ENCODE measurements at regions not wholly inside any gene's neighbourhood (a gene's known extent, or its start where the extent isn't known, plus 50 kb on each side); places are given as distances from the start of the nearest gene placed in this dataset.
"Not testable (repeated sequence)": the region's sequence is repeated elsewhere in the genome, so short reads cannot be mapped to it uniquely, and the experiment has no call there.

DNA sequence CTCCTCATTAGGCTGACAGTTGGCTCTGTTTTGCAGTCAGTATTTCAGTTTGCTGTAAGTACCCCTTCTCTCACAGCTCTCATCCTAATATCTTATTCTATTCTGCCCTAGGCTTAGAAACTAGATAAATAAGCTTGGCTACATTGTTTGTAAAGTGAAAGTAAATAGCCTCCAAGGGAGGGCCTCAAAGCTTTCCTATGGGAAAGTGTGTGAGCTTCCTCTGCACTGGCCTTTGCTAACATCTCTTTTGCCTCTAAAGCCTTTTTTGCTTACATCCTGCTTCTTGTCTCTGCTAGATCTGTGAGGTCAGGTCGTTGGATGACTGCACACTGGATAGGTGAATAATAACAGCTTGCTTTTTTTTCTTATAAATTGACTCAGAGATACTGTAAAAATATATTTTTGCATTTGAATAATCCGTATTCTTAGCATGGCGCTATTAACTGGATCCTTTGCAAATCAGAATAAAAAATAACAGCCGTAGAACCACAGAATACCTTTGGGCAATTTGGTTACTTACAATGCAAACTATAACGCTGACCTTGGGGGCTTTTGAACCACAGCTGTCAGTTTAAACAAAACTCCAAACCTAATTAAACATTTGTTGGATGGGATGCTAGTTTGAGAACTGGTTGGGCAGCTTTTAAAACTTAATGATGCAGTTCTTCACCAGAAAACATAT is 55.1 kb downstream of the TTC6 start:
- in situ Hi-C loops (cut with HindIII; ENCODE audit: low sequenced_read_pairs) = no loop called here

DNA sequence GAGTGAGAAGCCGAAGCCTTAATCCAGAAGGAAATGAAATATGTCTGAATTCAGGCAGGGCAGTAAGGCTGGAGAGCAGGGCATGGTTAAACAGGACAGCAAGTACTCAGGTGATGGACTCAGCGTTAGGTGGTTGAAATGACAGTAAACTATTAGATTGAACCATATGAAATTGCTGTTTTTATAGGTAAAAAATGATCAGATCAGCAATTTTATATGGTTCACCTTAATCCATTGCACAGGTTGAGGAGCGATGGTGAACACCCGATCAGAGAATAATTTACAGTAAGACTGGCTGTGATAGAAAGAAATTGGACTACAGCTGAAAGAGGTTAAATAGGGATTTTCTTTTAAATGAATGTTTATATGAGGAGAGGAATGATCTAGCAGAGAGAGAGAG is 56.6 kb downstream of the TTC6 start:
- in situ Hi-C loops (cut with HindIII; ENCODE audit: low sequenced_read_pairs) = no loop called here

DNA sequence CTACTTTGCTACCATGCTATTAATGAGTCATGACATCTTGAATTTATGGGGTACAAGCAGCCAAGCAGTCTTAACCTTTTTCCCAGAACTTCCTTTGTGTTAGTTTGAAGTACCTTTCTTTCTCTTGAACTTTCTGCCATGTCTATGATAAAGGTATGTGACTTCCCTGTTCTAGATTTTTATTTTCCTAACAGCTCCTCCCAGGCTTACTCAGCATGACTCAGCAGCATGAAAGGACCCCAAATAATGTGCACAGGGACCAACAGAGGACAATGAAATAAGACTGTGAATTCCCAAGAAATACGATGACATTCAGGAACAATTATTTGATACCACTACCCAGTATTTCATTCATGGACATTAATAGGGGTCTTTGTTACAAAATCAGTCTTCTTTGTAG is 60.0 kb downstream of the TTC6 start:
- in situ Hi-C loops (cut with HindIII; ENCODE audit: low sequenced_read_pairs) = no loop called here

DNA sequence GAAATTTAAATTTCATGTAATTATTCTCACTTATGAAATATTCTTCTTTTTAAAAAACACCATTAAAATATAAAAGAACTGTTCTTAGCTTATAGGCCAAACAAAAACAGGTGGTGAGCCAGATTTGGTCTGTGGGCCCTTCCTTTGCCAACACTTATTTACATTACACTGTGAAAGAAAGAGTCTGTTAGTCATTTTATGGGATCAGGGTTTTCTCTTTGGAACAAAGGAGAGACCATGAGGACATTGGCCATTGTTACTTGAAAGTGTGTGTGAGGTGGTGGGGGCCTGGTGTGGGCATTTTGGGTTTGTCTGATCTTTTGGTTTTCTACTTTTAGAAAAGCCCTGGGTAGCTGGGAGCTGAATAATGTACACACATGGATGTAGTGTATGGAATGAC is 62.7 kb downstream of the TTC6 start:
- in situ Hi-C loops (cut with HindIII; ENCODE audit: low sequenced_read_pairs) = no loop called here

DNA sequence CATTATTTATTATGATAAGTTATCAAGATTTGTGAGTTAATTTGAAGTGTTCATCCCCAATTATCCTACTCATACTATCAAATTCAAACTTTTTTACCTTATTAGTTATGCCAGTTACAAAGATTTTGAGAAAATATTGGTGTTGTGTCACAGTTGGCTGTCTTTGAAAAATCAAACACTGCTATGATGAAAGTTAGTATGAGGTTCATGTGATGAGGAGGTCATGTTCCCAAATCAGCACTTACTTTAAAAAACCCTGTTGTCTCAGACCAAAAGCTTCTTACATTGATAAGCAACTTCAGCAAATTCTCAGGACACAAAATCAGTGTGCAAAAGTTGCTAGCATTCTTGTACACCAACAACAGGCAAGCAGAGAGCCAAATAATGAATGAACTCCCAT is 68.1 kb downstream of the TTC6 start:
- in situ Hi-C loops (cut with HindIII; ENCODE audit: low sequenced_read_pairs) = loop anchor here (10.0 kb wide), 1 partner anchor 719 kb away; no protein-coding TSS in a partner anchor

DNA sequence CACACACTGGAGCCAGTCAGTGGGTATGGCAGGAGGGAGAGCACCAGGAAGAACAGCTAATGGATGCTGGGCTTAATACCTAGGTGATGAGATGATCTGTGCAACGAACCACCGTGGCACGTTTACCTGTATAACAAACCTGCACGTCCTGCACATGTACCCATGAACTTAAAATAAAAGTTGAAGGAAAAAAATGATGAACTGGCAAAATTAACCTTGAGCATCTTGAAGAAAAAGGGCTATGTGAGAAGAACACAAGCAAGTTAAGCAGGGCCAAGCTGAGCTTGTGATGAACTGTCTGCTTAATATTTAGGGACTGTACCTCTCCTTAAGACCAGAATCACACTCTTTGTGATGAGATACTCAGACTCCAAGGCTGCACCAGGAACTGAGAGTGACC is 70.0 kb downstream of the TTC6 start:
- in situ Hi-C loops (cut with HindIII; ENCODE audit: low sequenced_read_pairs) = loop anchor here (10.0 kb wide), 1 partner anchor 721 kb away; no protein-coding TSS in a partner anchor

DNA sequence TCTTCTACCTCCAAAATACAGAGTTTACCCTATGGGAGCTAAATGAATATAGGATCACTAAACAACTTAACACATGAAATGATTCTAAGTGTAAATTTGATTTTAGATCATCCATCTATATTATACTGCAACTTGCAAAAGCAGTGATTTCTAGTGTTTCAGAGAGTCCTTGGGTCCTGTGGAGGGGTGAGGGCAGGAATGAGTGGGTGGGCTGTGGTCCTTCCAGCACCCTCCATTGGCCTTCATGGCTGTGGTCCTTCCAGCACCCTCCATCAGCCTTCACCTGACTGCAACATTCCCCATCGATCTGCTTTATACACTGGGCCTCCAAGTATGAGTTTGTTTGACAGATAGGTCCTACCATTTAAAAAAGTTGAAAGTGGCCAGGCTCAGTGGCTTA is 70.5 kb downstream of the TTC6 start:
- in situ Hi-C loops (cut with HindIII; ENCODE audit: low sequenced_read_pairs) = loop anchor here (10.0 kb wide), 1 partner anchor 721 kb away; no protein-coding TSS in a partner anchor

DNA sequence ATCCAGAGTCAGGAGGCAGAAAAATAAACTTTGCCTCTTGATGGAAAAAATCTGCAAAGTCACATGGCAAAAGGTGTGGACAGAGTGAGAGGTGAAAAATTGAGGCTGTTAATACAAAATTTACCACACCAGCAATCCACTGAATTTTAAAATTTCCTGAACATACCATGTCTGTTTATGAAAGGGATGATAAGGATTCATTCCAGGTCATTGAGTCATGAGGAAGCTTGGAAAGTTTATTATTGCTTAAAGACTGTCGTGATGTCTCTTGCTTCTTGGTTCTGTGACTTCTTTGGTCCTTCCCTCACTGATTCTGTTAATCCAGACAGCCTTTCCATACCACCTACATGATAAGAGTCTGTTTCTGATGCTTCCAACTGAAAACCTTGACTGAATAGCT is 73.2 kb downstream of the TTC6 start:
- in situ Hi-C loops (cut with HindIII; ENCODE audit: low sequenced_read_pairs) = loop anchor here (10.0 kb wide), 1 partner anchor 724 kb away; no protein-coding TSS in a partner anchor

DNA sequence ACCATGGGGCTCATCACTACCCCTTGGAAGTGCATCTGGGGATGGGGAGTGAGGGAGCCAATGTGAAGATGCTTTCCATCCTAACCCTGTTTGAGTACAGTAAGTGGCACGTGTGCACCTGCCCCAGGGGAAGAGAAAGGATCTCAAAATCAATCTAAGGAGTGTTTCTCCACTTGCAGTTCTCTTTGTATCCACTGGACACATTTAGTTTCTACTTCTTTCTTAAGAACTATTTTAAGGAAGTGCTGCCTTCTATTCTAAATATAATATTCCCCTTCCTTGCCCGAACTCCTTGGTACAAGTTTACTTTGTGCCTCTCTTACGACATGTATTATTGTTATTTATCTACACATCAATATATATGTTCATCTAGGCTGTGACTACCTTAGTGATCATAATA is 73.8 kb downstream of the TTC6 start:
- in situ Hi-C loops (cut with HindIII; ENCODE audit: low sequenced_read_pairs) = loop anchor here (10.0 kb wide), 1 partner anchor 724 kb away; no protein-coding TSS in a partner anchor

DNA sequence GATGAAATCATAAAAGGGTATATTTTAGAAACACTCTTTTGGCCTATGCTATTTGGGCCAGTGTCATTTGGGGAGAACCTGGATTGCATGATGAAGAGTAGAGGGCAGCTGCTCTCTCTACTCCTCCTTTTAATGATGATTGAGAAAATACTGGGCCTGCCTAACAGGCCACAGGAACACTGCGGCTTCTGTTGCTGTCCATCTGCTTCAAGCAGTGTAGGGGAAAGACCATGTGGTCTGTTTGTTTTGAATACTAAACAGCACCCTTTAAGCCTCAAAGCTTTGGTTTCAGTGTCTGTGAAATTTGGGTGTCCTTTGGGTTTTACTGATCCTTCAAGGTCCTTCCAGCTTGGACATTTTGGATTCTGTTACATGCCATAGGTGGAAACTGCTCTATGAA is 78.0 kb downstream of the TTC6 start:
- in situ Hi-C loops (cut with HindIII; ENCODE audit: low sequenced_read_pairs) = no loop called here

DNA sequence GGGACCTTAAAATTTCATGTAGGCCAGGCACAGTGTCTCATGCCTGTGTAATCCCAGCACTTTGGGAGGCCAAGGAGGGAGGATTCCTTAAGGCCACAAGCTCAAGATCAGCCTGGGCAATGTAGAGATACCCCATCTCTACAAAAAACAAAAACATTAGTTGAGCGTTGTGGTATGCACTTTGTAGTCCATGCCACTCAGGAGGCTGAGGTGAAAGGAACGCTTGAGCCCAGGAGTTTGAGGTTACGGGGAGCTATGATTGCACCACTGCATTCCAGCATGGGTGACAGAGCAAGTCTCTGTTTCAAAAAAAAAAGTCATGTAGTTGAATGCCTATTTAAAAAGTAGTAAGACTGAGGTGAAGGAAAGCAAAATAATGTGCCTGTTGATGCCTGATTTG is 83.5 kb downstream of the TTC6 start:
- in situ Hi-C loops (cut with HindIII; ENCODE audit: low sequenced_read_pairs) = no loop called here

DNA sequence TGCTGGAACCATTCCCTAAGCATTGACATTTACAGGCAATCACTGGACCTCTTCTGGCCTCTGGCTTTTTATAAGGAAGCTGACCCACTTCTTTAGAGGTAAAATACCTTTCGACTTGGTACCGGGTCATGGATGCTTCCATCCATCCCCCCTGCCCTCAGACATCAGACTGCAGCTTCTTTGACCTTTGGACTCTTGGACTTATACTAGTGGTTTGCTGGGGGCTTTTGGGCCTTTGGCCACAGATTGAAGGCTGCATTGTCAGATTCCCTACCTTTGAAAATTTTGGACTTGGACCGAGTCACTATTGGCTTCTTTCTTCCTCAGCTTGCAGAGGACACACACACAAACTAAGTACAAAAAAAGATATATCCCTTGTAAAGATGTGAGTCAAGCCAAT is 86.1 kb downstream of the TTC6 start:
- in situ Hi-C loops (cut with HindIII; ENCODE audit: low sequenced_read_pairs) = no loop called here

DNA sequence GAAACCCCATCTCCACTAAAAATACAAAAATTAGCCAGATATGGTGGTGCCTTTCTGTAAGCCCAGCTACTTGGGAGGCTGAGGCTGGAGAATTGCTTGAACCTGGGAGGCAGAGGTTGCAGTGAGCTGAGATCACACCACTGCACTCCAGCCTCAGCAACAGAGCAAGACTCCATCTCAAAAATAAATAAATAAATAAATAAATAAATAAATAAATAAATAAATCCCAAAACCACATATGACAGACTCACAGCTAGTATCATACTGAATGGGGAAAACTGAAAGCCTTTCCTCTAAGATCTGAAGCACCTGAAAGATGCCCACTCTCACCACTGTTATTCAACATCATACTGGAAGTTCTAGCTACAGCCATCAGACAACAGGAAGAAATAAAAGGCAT is 97.3 kb downstream of the TTC6 start:
- in situ Hi-C loops (cut with HindIII; ENCODE audit: low sequenced_read_pairs) = not testable (repeated sequence)

DNA sequence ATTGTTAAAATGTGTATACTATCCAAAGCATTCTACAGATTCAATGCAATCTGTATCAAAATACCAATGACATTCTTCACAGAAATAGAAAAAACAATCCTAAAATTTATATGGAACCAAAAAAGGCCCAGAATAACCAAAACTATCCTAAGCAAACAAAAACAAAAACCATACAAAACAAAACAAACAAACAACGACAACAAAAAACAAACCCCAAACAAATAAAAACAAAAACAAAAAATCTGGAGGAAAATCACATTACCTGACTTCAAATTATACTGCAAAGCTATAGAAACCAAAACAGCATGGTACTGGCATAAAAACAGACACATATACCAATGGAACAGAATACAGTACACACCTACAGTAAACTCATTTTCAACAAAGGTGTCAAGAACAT is 98.0 kb downstream of the TTC6 start:
- in situ Hi-C loops (cut with HindIII; ENCODE audit: low sequenced_read_pairs) = not testable (repeated sequence)

DNA sequence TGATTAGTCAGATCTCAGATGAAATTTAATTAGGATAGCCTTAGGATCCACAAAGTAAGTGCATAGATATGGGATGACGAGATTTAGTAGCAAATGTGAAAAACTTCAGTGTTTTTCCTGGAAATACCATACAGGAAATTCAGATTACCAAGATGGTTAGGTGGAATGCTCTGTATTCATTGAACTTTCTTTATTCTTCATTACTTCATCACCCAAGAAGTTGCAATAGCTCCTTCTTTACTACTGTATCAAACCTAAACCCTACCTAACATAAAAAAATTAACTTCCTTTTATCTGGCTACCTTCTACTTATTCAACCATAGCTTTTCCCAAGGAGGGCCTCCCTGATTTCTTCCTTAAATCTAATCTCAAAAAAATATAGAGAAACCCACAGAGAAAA is 100.4 kb downstream of the TTC6 start:
- in situ Hi-C loops (cut with HindIII; ENCODE audit: low sequenced_read_pairs) = no loop called here

DNA sequence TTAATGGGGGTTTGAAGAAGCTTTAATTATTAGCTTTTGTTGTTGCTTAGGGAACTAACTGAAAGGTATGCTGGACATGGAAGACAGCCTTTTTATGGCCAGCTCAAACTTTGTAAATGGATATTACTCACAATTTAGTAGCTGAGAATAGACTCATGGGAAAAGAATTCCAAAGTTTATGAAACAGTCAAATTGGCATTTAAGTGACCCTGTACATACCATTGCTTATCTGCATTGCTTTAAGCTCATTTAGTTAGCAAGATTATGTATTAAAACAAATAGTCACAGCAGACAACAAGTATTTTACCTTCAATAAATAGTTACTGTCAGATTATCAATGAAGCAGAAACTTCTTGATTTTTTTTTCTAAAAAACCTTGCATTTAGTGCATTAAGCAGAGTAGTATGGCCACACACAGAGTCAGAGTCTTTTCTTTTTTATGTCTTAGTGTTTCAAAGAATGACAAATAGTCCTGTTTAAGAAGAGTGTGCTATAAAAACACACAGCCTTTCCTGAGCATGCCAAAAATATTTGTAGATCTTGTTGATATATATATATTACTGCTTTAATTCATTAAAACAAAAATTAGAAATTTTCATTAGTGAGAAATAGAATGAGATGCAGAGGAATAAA is 102.2 kb downstream of the TTC6 start:
- in situ Hi-C loops (cut with HindIII; ENCODE audit: low sequenced_read_pairs) = no loop called here

DNA sequence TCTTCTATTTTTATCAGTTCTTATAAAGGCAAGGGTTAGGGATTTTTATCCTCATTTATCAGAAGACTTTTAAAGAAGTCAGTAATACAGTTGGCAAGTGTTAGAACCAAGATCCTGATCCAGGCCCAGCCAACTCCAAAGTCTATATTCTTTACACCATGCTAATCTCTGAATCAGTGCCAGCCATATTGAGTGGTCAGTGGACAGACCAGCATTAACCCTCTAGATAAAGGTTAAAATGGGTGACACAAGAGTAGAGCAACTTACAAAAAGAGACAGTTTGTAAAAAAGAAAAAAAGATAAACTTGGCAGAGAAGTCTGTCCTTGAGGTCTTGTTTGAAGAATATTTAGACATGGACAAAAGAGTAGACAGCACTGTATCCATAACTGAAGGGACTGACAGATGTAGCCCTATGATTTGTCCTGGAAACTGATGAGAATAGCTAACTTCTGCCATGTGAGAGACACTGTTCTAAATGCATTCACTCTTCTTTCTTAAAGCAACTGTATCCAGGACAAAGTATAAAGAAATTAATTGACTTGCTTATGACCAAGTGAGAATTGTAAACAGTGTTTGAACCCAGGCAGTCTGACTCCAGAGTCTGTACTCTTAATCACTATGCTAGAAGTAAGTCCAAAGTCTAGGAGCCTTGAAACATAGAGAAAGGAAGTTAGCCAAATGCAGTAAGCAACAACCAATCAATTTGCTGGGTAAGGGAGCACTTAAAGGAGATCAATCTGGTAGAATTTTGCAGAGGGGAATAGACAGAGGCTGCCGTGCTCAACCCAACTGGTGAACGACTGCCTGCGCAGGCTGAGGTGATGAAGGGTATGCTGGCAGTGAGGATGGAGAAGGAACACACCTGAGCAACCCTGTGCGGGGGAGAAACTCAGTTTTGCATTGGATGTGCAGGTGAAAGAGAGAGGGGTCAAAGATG is 103.7 kb downstream of the TTC6 start:
- in situ Hi-C loops (cut with HindIII; ENCODE audit: low sequenced_read_pairs) = no loop called here

DNA sequence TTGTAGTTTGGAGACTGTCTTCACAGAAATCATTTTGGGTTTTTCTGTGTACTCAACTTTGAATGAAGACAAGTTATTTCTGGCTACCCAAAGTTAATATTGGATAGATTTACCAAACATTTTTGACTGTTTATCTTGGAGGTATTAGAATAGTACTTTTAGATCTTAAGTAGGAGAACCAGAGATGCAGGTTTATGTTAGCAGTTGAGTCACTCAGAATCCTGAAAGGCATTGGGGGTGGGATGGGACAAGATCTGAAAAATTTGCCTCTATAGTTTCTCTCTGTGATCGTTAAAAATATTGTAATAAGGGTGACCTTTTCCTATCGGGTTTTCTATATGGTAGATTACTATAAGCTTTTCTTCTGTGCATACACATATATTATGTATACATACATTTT is 112.3 kb downstream of the TTC6 start:
- in situ Hi-C loops (cut with HindIII; ENCODE audit: low sequenced_read_pairs) = loop anchor here (5.0 kb wide), 1 partner anchor 95 kb away; no protein-coding TSS in a partner anchor

DNA sequence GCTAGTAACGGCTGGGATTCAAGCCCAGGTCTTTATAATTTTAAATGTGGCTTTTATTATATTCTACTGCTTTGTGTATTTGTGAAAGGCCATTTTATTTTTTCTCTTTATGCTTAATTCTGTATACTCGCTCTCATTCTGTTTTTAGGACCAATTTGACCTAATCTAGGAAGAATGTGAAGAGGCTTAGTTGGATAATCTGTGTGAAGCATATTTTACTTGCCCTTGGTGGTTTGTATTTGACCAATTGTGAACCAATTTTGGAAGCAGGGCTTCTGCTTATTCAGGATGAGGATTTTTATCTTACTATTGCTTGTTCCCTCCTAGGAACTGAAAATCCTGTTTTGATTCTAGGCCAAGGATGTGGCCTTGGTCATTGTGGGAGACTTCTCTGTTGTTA is 113.1 kb downstream of the TTC6 start:
- in situ Hi-C loops (cut with HindIII; ENCODE audit: low sequenced_read_pairs) = loop anchor here (5.0 kb wide), 1 partner anchor 94 kb away; no protein-coding TSS in a partner anchor

DNA sequence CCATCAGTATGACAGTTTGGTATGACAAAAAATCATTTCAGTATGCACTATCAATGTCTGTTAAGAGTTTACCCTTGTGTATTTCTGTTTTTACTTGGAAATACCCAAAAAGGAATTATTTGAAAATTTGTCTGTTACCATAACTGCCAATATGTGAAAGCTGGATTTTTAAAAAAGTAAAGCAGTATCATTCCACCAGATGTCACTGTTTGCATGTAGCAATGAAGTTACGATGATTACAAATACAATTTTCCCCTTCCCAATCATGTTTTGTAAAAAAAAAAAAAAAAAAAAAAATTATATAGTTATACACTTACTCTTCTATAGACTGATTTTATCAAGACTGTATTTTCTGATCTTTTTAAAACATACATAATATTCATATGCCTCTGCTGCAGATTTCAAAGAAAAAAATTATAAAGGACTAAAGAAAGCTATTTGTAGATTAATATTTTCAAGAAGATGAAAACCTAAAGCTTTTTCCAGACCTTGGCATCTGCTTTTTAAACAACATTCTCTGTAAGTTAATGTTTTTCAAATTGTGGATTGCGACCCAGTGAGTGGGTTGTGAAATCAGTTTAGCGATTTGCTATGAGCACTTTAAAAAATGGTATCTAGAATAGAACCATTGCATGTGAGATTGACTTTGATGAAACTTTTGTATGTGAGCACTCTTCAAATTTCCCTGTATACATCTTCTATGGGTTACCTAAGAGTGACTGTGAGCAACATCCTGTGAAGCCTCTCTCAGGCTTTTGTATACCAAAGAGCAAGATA is 114.2 kb downstream of the TTC6 start:
- in situ Hi-C loops (cut with HindIII; ENCODE audit: low sequenced_read_pairs) = loop anchor here (5.0 kb wide), 1 partner anchor 93 kb away; no protein-coding TSS in a partner anchor
